Caco-2 (cell line): ENCODE measurements at regions not wholly inside any gene's neighbourhood (a gene's known extent, or its start where the extent isn't known, plus 50 kb on each side); places are given as distances from the start of the nearest gene placed in this dataset.

Experiments
- BruUV-seq: library from RNA; stranded (reverse); fragments of 400-500 nt; replicated peaks from 2 replicates; lab custom pipeline; 2021; lab: Mats Ljungman, UMichigan
- CTCF ChIA-PET: fragments of 300-600 bp; sonication (Branson Sonifier 250); formaldehyde crosslinking; loops from one replicate; lab custom pipeline; 2022; ENCODE audit warnings: antibody characterized with exemption; lab: Charles Lee
- POLR2A ChIA-PET: fragments of 300-600 bp; sonication (Branson Sonifier 250); formaldehyde crosslinking; loops from one replicate; lab custom pipeline; 2022; ENCODE audit warnings: antibody characterized with exemption; lab: Charles Lee
- DNase-seq, 2 experiments: peaks; one replicate each; pipeline versions ENCODE4 v3.0.0 to v3.0.0-alpha.2; 2020 to 2022
- H3K27me3 ChIP-seq: replicated peaks from 2 replicates; pipeline ENCODE4 v1.6.0; 2011; ENCODE audit warnings: low read length; ENCODE audit not compliant: control insufficient read depth, insufficient read depth
- H3K36me3 ChIP-seq: 2 replicates; pipeline ENCODE4 v1.5.1; 2011; ENCODE audit warnings: low read length; ENCODE audit not compliant: control insufficient read depth, insufficient read depth
- H3K4me1 ChIP-seq: fragments of 250-450 bp; sonication (Bioruptor Pico); 2 replicates; pipeline ENCODE4 v1.5.1; 2020; ENCODE audit warnings: mild to moderate bottlenecking
- H3K4me3 ChIP-seq: 2 replicates; pipeline ENCODE4 v1.5.1; 2011; ENCODE audit warnings: low read depth, mild to moderate bottlenecking, control low read depth, low read length
- H3K9me3 ChIP-seq: fragments of 250-450 bp; sonication (Bioruptor Pico); 2 replicates; pipeline ENCODE4 v1.5.1; 2020; ENCODE audit warnings: mild to moderate bottlenecking, moderate library complexity
- H3K27ac Mint-ChIP-seq: one replicate; pipeline ENCODE4 v1.8.0; 2022; ENCODE audit warnings: mixed read lengths; ENCODE audit not compliant: unreplicated experiment
- H3K27me3 Mint-ChIP-seq: one replicate; pipeline ENCODE4 v1.8.0; 2022; ENCODE audit warnings: mixed read lengths; ENCODE audit not compliant: insufficient read depth, unreplicated experiment
- H3K36me3 Mint-ChIP-seq: one replicate; pipeline ENCODE4 v1.8.0; 2022; ENCODE audit warnings: mild to moderate bottlenecking, mixed read lengths; ENCODE audit not compliant: insufficient read depth, unreplicated experiment
- H3K4me1 Mint-ChIP-seq: one replicate; pipeline ENCODE4 v1.8.0; 2022; ENCODE audit warnings: low read depth, mixed read lengths; ENCODE audit not compliant: unreplicated experiment
- H3K4me3 Mint-ChIP-seq: one replicate; pipeline ENCODE4 v1.8.0; 2022; ENCODE audit warnings: mild to moderate bottlenecking, moderate library complexity, mixed read lengths; ENCODE audit not compliant: unreplicated experiment
- H3K9me3 Mint-ChIP-seq: one replicate; pipeline ENCODE4 v1.8.0; 2022; ENCODE audit warnings: mixed read lengths; ENCODE audit not compliant: unreplicated experiment
- CTCF ChIP-seq, 2 experiments: fragments of 200-600 bp in 1 of 2; IDR thresholded peaks; 1 replicate in 1 of 2; 2 replicates in 1 of 2; pipeline versions ENCODE4 v1.5.1 to v1.8.0; 2011 to 2022; ENCODE audit warnings: antibody characterized with exemption in 1 of 2, control low read depth in 1 of 2, inconsistent platforms in 1 of 2, low read depth in 1 of 2, low read length in 1 of 2, mild to moderate bottlenecking in 1 of 2, moderate library complexity in 1 of 2; ENCODE audit not compliant: insufficient read depth in 1 of 2, severe bottlenecking in 1 of 2, unreplicated experiment in 1 of 2
- intact Hi-C: fragments of 100-400 bp; cut with micrococcal nuclease; formaldehyde crosslinking; loops from one replicate; pipeline ENCODE4 v1.10.0; 2022; ENCODE audit not compliant: unreplicated experiment

- Mint-ChIP-seq H3K27me3 (no peaks in the 10 kb centered on the region), H3K36me3 (no peaks in the 10 kb centered on the region), H3K4me1 (no peaks in the 10 kb centered on the region), H3K27ac (no peak overlapping the region), H3K9me3 (peaks cover 7% of the 10 kb centered on the region), H3K4me3 (no peak overlapping the region)
- no peak for DNase-seq
- Histone ChIP-seq H3K36me3 (no peaks in the 10 kb centered on the region), H3K27me3 (no peaks in the 10 kb centered on the region), H3K4me1 (no peaks in the 10 kb centered on the region; the same call in 1 of the 2 replicates), H3K9me3 (no peaks in the 10 kb centered on the region), H3K4me3 (no peak overlapping the region)
- CTCF ChIA-PET = no interaction called here
- intact Hi-C loops = no loop called here
- no peak for TF ChIP-seq CTCF (IDR thresholded peaks at IDR 0.05; ENCODE audit: insufficient read depth in 1 of 2, low read depth in 1 of 2, low read length in 1 of 2, severe bottlenecking in 1 of 2, unreplicated experiment in 1 of 2)
- POLR2A ChIA-PET = no interaction called here
- no TSS peak for BruUV-seq
These were observed 207.4 kb upstream of the HES1 start for GRCh38 chr3:193928354-193929209.

GRCh38 chr3:193929373-193929772 lies 206.6 kb upstream of the HES1 start:
- H3K36me3 ChIP-seq = no peaks in the 10 kb centered on the region
- CTCF ChIA-PET = no interaction called here
- POLR2A ChIA-PET = no interaction called here
- H3K4me1 ChIP-seq = no peaks in the 10 kb centered on the region; the same call in 1 of the 2 replicates
- Mint-ChIP-seq H3K27ac (no peak overlapping the region), H3K27me3 (no peaks in the 10 kb centered on the region), H3K4me1 (no peaks in the 10 kb centered on the region), H3K4me3 (no peak overlapping the region), H3K36me3 (no peaks in the 10 kb centered on the region), H3K9me3 (no peaks in the 10 kb centered on the region)
- H3K4me3 ChIP-seq = no peak overlapping the region
- intact Hi-C loops = no loop called here
- H3K9me3 ChIP-seq = no peaks in the 10 kb centered on the region
- no peak for TF ChIP-seq CTCF (IDR thresholded peaks at IDR 0.05; ENCODE audit: insufficient read depth in 1 of 2, low read depth in 1 of 2, low read length in 1 of 2, severe bottlenecking in 1 of 2, unreplicated experiment in 1 of 2)
- no peak for DNase-seq
- no TSS peak for BruUV-seq
- H3K27me3 ChIP-seq = no peaks in the 10 kb centered on the region

GRCh38 chr3:193929921-193930646 lies 205.9 kb upstream of the HES1 start:
- H3K4me3 ChIP-seq = no peak overlapping the region
- no peak overlapping the region for H3K27ac Mint-ChIP-seq
- H3K36me3 Mint-ChIP-seq = no peaks in the 10 kb centered on the region
- POLR2A ChIA-PET = interaction anchor here (0.5 kb wide), 1 partner anchor 12 kb away, joined by 5 read pairs; no protein-coding TSS in a partner anchor
- no peaks in the 10 kb centered on the region for H3K9me3 ChIP-seq
- no peaks in the 10 kb centered on the region for H3K4me1 Mint-ChIP-seq
- TF ChIP-seq CTCF (IDR thresholded peaks at IDR 0.05; ENCODE audit: insufficient read depth in 1 of 2, low read depth in 1 of 2, low read length in 1 of 2, severe bottlenecking in 1 of 2, unreplicated experiment in 1 of 2) = no peak
- H3K27me3 ChIP-seq = no peaks in the 10 kb centered on the region
- H3K27me3 Mint-ChIP-seq = no peaks in the 10 kb centered on the region
- H3K36me3 ChIP-seq = no peaks in the 10 kb centered on the region
- intact Hi-C loops = no loop called here
- DNase-seq = no peak
- no TSS peak for BruUV-seq
- H3K4me1 ChIP-seq = no peaks in the 10 kb centered on the region; the same call in 1 of the 2 replicates
- no peak overlapping the region for H3K4me3 Mint-ChIP-seq
- no peaks in the 10 kb centered on the region for H3K9me3 Mint-ChIP-seq
- CTCF ChIA-PET = no interaction called here
